Mesothelial cell of epicardium (in vitro differentiated cells): ENCODE measurements at regions not wholly inside any gene's neighbourhood (a gene's known extent, or its start where the extent isn't known, plus 50 kb on each side); places are given as distances from the start of the nearest gene placed in this dataset.

Experiments
- DNase-seq, 2 experiments: peaks; one replicate each; pipeline ENCODE4 v3.0.0; 2021; ENCODE audit warnings: low spot score in 2 of 2; ENCODE audit not compliant: unreplicated experiment in 2 of 2
- H3K27ac Mint-ChIP-seq: 2 replicates; pipeline ENCODE4 v1.8.0; 2021; ENCODE audit warnings: mixed read lengths
- H3K27me3 Mint-ChIP-seq: 2 replicates; pipeline ENCODE4 v1.8.0; 2021; ENCODE audit warnings: low read depth, mixed read lengths
- H3K36me3 Mint-ChIP-seq: 2 replicates; pipeline ENCODE4 v1.8.0; 2021; ENCODE audit warnings: mixed read lengths
- H3K4me1 Mint-ChIP-seq: 2 replicates; pipeline ENCODE4 v1.8.0; 2021; ENCODE audit warnings: mixed read lengths
- H3K4me3 Mint-ChIP-seq: 2 replicates; pipeline ENCODE4 v1.8.0; 2021; ENCODE audit warnings: mild to moderate bottlenecking, moderate library complexity, mixed read lengths
- H3K9me3 Mint-ChIP-seq: 2 replicates; pipeline ENCODE4 v1.8.0; 2021; ENCODE audit warnings: mixed read lengths
- TF ChIP-seq, protein P1 (sequence below): fragments of 200-600 bp; sonication (generic); IDR thresholded peaks from one replicate; pipeline ENCODE4 v1.5.0; 2021; ENCODE audit warnings: antibody characterized with exemption; ENCODE audit not compliant: unreplicated experiment

DNA sequence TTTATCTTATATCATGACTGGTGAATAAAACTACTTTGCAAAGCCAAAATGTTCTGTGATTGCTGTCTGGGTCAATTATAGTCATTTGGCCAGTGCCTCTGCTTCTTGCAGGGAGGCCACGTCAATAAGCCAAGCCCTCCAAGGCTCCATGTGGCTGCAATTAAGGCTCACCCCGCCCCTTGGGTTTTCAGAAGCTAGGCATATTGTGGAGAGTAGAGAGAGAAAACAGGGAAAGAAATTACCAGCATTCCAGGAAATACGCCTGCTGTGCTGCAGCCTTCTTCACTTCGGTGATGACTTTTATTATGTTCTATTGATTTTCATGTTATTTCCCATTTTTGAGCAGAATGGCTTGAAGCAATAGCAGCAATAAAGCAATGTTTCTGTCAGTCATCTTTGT is 319.7 kb downstream of the SOX11 start:
- TF ChIP-seq, protein P1, sequence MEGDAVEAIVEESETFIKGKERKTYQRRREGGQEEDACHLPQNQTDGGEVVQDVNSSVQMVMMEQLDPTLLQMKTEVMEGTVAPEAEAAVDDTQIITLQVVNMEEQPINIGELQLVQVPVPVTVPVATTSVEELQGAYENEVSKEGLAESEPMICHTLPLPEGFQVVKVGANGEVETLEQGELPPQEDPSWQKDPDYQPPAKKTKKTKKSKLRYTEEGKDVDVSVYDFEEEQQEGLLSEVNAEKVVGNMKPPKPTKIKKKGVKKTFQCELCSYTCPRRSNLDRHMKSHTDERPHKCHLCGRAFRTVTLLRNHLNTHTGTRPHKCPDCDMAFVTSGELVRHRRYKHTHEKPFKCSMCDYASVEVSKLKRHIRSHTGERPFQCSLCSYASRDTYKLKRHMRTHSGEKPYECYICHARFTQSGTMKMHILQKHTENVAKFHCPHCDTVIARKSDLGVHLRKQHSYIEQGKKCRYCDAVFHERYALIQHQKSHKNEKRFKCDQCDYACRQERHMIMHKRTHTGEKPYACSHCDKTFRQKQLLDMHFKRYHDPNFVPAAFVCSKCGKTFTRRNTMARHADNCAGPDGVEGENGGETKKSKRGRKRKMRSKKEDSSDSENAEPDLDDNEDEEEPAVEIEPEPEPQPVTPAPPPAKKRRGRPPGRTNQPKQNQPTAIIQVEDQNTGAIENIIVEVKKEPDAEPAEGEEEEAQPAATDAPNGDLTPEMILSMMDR: no peak
- no peaks in the 10 kb centered on the region for H3K9me3 Mint-ChIP-seq
- H3K4me1 Mint-ChIP-seq: peaks cover 9% of the 10 kb centered on the region
- peaks cover 2% of the 10 kb centered on the region for H3K27me3 Mint-ChIP-seq
- no peak for DNase-seq
- no peak overlapping the region for H3K4me3 Mint-ChIP-seq
- H3K36me3 Mint-ChIP-seq: no peaks in the 10 kb centered on the region
- no peak overlapping the region for H3K27ac Mint-ChIP-seq

DNA sequence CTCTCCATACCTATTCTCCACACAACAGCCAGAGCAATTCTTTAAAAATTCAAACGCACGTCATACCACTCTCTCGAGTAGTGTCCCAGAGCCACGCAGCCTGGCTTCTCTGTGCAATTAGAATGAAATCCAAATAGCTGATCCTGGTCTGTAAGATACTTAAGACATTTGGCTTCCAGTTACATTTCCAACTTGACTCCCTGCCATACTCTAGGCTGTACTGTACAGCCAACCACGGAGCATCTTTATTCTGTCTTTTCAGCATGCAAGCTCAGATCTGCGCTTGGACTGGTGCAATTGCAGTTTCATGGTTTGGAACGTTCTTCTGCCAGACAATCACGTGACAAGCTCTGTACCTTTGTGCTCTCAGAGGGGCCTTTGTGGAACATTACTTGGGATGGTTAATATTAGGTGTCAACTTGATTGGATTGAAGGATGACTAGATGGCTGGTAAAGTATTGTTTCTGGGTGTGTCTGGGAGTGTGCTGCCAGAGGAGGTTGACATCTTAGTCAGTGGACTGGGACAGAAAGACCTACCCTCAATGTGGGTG is 325.6 kb downstream of the SOX11 start:
- H3K4me1 Mint-ChIP-seq: no peaks in the 10 kb centered on the region
- no peak for DNase-seq
- H3K36me3 Mint-ChIP-seq: no peaks in the 10 kb centered on the region
- H3K27ac Mint-ChIP-seq: no peak overlapping the region
- no peak overlapping the region for H3K4me3 Mint-ChIP-seq
- no peaks in the 10 kb centered on the region for H3K27me3 Mint-ChIP-seq
- TF ChIP-seq, protein P1: no peak
- no peaks in the 10 kb centered on the region for H3K9me3 Mint-ChIP-seq

DNA sequence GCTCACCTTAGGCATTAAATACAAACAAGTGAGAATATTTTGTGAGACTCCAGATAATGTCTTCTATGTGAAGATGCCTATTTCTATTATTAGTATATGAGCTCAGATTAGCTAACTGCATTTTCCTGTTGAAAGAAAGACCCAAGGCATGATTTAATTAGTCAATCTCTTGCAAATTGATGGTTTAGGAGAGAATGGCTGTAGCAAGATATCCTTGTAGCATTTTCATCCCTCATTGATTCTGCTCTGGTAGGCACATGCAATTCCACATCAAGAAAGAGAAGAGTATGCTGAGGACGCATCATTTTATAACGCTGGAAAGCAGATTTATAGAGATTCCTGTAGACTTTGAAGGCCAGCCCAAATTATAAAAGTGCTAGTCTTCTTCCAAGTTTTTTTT is 332.0 kb downstream of the SOX11 start:
- H3K27me3 Mint-ChIP-seq: no peaks in the 10 kb centered on the region
- no peaks in the 10 kb centered on the region for H3K36me3 Mint-ChIP-seq
- peaks cover 7% of the 10 kb centered on the region for H3K4me1 Mint-ChIP-seq
- TF ChIP-seq, protein P1: no peak
- no peak for DNase-seq
- H3K27ac Mint-ChIP-seq: no peak overlapping the region
- no peak overlapping the region for H3K4me3 Mint-ChIP-seq
- H3K9me3 Mint-ChIP-seq: no peaks in the 10 kb centered on the region

DNA sequence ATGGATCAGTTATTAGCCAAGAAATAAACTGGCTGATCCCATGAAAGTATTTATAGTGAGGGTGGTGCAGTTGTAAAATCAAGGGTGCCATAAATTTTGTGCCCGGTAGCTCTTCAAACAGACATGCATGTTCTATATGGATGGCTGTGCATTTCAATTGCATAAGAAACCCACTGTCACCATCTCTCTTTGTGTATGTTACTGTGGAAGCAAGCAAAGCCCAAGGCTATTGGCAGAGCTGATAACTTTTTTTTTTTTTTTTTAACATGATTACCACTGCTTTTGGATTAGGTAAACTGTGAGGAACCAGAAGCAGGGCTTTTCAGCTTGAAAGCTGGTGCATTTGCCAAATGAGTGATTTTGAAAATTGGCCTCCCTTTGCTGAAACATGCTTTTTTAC is 332.6 kb downstream of the SOX11 start:
- Mint-ChIP-seq H3K36me3 (no peaks in the 10 kb centered on the region), H3K4me3 (no peak overlapping the region), H3K4me1 (peaks cover 7% of the 10 kb centered on the region), H3K9me3 (no peaks in the 10 kb centered on the region), H3K27ac (no peak overlapping the region), H3K27me3 (no peaks in the 10 kb centered on the region)
- TF ChIP-seq, protein P1: no peak
- DNase-seq: no peak

DNA sequence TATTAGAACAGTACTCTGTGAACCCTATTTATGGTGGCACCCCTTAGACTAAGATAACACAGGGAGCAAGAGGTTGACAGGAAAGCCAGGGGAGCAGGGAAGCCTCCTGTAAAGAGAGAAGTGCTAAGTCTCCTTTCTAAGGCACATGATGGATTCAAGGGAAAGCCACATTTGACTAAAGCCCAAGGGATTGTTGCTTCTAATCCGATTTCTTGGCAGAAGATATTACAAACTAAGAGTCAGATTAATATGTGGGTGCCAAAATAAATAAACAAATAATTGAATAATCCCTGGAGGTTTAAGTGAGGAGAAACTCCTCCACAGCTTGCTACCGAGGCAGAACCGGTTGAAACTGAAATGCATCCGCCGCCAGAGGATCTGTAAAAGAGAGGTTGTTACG is 333.2 kb downstream of the SOX11 start:
- DNase-seq: no peak
- H3K9me3 Mint-ChIP-seq: no peaks in the 10 kb centered on the region
- H3K27me3 Mint-ChIP-seq: no peaks in the 10 kb centered on the region
- no peak overlapping the region for H3K27ac Mint-ChIP-seq
- peaks cover 7% of the 10 kb centered on the region for H3K4me1 Mint-ChIP-seq
- H3K4me3 Mint-ChIP-seq: no peak overlapping the region
- TF ChIP-seq, protein P1: no peak
- no peaks in the 10 kb centered on the region for H3K36me3 Mint-ChIP-seq

DNA sequence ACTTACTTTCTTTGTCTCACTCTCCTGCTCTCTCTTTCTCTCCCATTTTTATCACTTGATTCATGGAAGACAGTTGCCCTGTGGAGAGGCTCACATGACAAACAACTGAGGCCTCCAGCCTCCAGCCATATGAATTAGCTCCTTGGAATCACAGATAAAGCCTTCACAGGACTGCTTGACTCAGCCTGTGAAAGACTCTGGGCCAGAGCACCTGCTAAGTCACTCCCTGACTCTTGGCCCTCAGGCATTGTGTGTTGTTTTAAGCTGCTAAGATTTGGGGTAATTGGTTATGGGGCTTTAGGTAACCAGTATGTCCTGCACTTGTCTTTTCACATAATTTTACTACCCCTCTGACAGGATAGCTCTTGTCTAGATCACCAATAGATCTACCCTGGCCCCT is 334.9 kb downstream of the SOX11 start:
- TF ChIP-seq, protein P1: no peak
- Mint-ChIP-seq H3K27me3 (no peaks in the 10 kb centered on the region), H3K4me1 (peaks cover 9% of the 10 kb centered on the region), H3K9me3 (no peaks in the 10 kb centered on the region), H3K4me3 (no peak overlapping the region), H3K36me3 (no peaks in the 10 kb centered on the region), H3K27ac (no peak overlapping the region)
- no peak for DNase-seq
